HepG2 (cell line): ENCODE measurements at regions not wholly inside any gene's neighbourhood (a gene's known extent, or its start where the extent isn't known, plus 50 kb on each side); places are given as distances from the start of the nearest gene placed in this dataset.

Experiments
- ATAC-seq: fragments of 200-7000 bp; cut with Tn5 transposase; 3 replicates; pipeline ENCODE4 v1.9.1; 2020; ENCODE audit warnings: mild to moderate bottlenecking, moderate library complexity
- BruUV-seq: library from RNA; stranded (reverse); fragments of 400-500 nt; replicated peaks from 2 replicates; lab custom pipeline; 2021; lab: Mats Ljungman, UMichigan
- CTCF ChIA-PET: fragments of 300-600 bp; formaldehyde crosslinking; extraction: SDS; loops from one replicate; lab custom pipeline; 2021; ENCODE audit warnings: low total read pairs, inconsistent platforms, low intra/inter-chr PET ratio; lab: Yijun Ruan, JAX
- POLR2A ChIA-PET: fragments of 350-600 bp; sonication (Branson Sonifier 250); formaldehyde crosslinking; loops from one replicate; lab custom pipeline; 2020; ENCODE audit warnings: antibody characterized with exemption, inconsistent platforms; lab: Yijun Ruan, JAX
- DNase-seq: peaks from one replicate; pipeline ENCODE4 v3.0.0-alpha.2; 2015; ENCODE audit warnings: low spot score
- FAIRE-seq: peaks from 3 replicates; lab custom pipeline; 2011; peaks lifted over from hg19 to GRCh38; lab: Jason Lieb, UNC
- H2AFZ ChIP-seq: one replicate; pipeline ENCODE4 v1.6.1; 2011; ENCODE audit warnings: low read length, inconsistent platforms
- H3K27ac ChIP-seq: fragments of 300-600 bp; 3 replicates; pipeline ENCODE4 v1.8.0; 2011; ENCODE audit warnings: mixed run types, mild to moderate bottlenecking, mixed read lengths, low read length, inconsistent platforms; ENCODE audit not compliant: insufficient read depth; ENCODE audit errors: extremely low read length
- H3K27me3 ChIP-seq, 2 experiments: fragments of 200-600 bp in 1 of 2; 2 replicates in 1 of 2; 3 replicates in 1 of 2; pipeline versions ENCODE4 v1.6.0 to v1.8.0; 2011; ENCODE audit warnings: low read length in 2 of 2, mild to moderate bottlenecking in 2 of 2, moderate library complexity in 2 of 2, inconsistent platforms in 1 of 2; ENCODE audit not compliant: insufficient read depth in 2 of 2, control insufficient read depth in 1 of 2
- H3K36me3 ChIP-seq, 2 experiments: fragments of 200-600 bp in 1 of 2; replicated peaks in 1 of 2; 2 replicates in 1 of 2; 3 replicates in 1 of 2; pipeline versions ENCODE4 v1.5.1 to v1.8.0; 2011; ENCODE audit warnings: low read length in 2 of 2, inconsistent platforms in 1 of 2; ENCODE audit not compliant: insufficient read depth in 2 of 2, control insufficient read depth in 1 of 2
- H3K4me1 ChIP-seq: 2 replicates; pipeline ENCODE4 v1.5.1; 2012; ENCODE audit warnings: low read length, inconsistent platforms; ENCODE audit not compliant: insufficient read depth
- H3K4me2 ChIP-seq: 2 replicates; pipeline ENCODE4 v1.6.0; 2011; ENCODE audit warnings: low read depth, low read length, inconsistent platforms
- H3K4me3 ChIP-seq, 3 experiments: fragments of 200-600 bp in 1 of 3; sonication (generic), shearing (Covaris generic) in 1 of 3; replicated peaks in 1 of 3; 2 replicates each; pipeline ENCODE4 v1.5.1; 2011 to 2016; ENCODE audit warnings: low read length in 3 of 3, inconsistent platforms in 2 of 3, low read depth in 2 of 3, mild to moderate bottlenecking in 2 of 3, control low read depth in 1 of 3, mixed read lengths in 1 of 3; ENCODE audit not compliant: insufficient read depth in 1 of 3
- H3K79me2 ChIP-seq: one replicate; pipeline ENCODE4 v1.6.1; 2011; ENCODE audit warnings: low read length, inconsistent platforms; ENCODE audit not compliant: insufficient read depth
- H3K9ac ChIP-seq: 2 replicates; pipeline ENCODE4 v1.6.0; 2011; ENCODE audit warnings: mild to moderate bottlenecking, low read depth, low read length, inconsistent platforms; ENCODE audit not compliant: insufficient read depth
- H3K9me3 ChIP-seq: 2 replicates; pipeline ENCODE4 v1.5.1; 2012; ENCODE audit warnings: mild to moderate bottlenecking, low read length
- H4K20me1 ChIP-seq: 2 replicates; pipeline ENCODE4 v1.6.0; 2011; ENCODE audit warnings: inconsistent platforms, mild to moderate bottlenecking, low read length, moderate library complexity; ENCODE audit not compliant: insufficient read depth
- DDIT3 ChIP-seq: sonication (generic); formaldehyde crosslinking; IDR thresholded peaks from 2 replicates; pipeline ENCODE4 v1.4.0; 2020; ENCODE audit warnings: mild to moderate bottlenecking, missing genetic modification reagents
- HDAC6 ChIP-seq: fragments of 200-600 bp; sonication (generic); IDR thresholded peaks from 2 replicates; pipeline ENCODE4 v1.7.0; 2017; ENCODE audit warnings: mild to moderate bottlenecking, antibody characterized with exemption, low read length, low read depth
- HMGA1 ChIP-seq: sonication (generic); formaldehyde crosslinking; conservative IDR thresholded peaks from 2 replicates; pipeline ENCODE4 v1.4.0; 2020; ENCODE audit warnings: missing genetic modification reagents
- KDM6A ChIP-seq: IDR thresholded peaks from 2 replicates; pipeline ENCODE4 v1.6.1; 2016; ENCODE audit warnings: low read depth
- NCOR1 ChIP-seq: fragments of 200-600 bp; sonication (generic); IDR thresholded peaks from 2 replicates; pipeline ENCODE4 v1.7.0; 2017; ENCODE audit warnings: antibody characterized with exemption, low read length, borderline replicate concordance
- SETDB1 ChIP-seq: sonication (generic); formaldehyde crosslinking; IDR thresholded peaks from 2 replicates; pipeline ENCODE4 v1.5.1; 2020; ENCODE audit warnings: missing genetic modification reagents, mild to moderate bottlenecking, borderline replicate concordance
- SKIL ChIP-seq: sonication (generic); formaldehyde crosslinking; IDR thresholded peaks from 2 replicates; pipeline ENCODE4 v1.8.0; 2022; ENCODE audit warnings: missing genetic modification reagents, mild to moderate bottlenecking, moderate library complexity, borderline replicate concordance
- STAT5B ChIP-seq: sonication (generic); formaldehyde crosslinking; IDR thresholded peaks from 2 replicates; pipeline ENCODE4 v1.4.0; 2020; ENCODE audit warnings: missing genetic modification reagents
- TAF15 ChIP-seq: fragments of 200-400 bp; formaldehyde crosslinking; IDR thresholded peaks from one replicate; pipeline ENCODE4 v1.6.1; 2018; ENCODE audit warnings: mild to moderate bottlenecking, low read depth, low read length; ENCODE audit not compliant: poor library complexity, severe bottlenecking
- TBX3 ChIP-seq: fragments of 450-650 bp; IDR thresholded peaks from 2 replicates; pipeline ENCODE4 v1.6.1; 2017; ENCODE audit warnings: antibody characterized with exemption, mild to moderate bottlenecking, inconsistent platforms, borderline replicate concordance
- TMF1 ChIP-seq: sonication (generic); formaldehyde crosslinking; IDR thresholded peaks from 2 replicates; pipeline ENCODE4 v1.8.1; 2022; ENCODE audit warnings: low read depth, missing genetic modification reagents
- ZNF496 ChIP-seq: sonication (generic); formaldehyde crosslinking; IDR thresholded peaks from 2 replicates; pipeline ENCODE4 v1.8.1; 2023; ENCODE audit warnings: mild to moderate bottlenecking, moderate library complexity, missing genetic modification reagents; ENCODE audit not compliant: insufficient replicate concordance
- ZNF530 ChIP-seq: sonication (generic); formaldehyde crosslinking; IDR thresholded peaks from 2 replicates; pipeline ENCODE4 v1.5.0; 2020; ENCODE audit warnings: low read depth, mild to moderate bottlenecking, missing genetic modification reagents
- ZNF546 ChIP-seq: sonication (generic); formaldehyde crosslinking; conservative IDR thresholded peaks from 2 replicates; pipeline ENCODE4 v1.8.1; 2023; ENCODE audit warnings: mild to moderate bottlenecking, missing genetic modification reagents
- ZNF557 ChIP-seq: sonication (generic); formaldehyde crosslinking; IDR thresholded peaks from 2 replicates; pipeline ENCODE4 v1.4.0; 2020; ENCODE audit warnings: missing genetic modification reagents
- ZNF772 ChIP-seq: sonication (generic); formaldehyde crosslinking; IDR thresholded peaks from 2 replicates; pipeline ENCODE4 v1.5.0; 2020; ENCODE audit warnings: mild to moderate bottlenecking, missing genetic modification reagents
- ZNF784 ChIP-seq: sonication (generic); formaldehyde crosslinking; IDR thresholded peaks from 2 replicates; pipeline ENCODE4 v1.5.1; 2020; ENCODE audit warnings: missing genetic modification reagents, mild to moderate bottlenecking, borderline replicate concordance
- ZNF788 ChIP-seq: sonication (generic); formaldehyde crosslinking; IDR thresholded peaks from 2 replicates; pipeline ENCODE4 v1.5.0; 2020; ENCODE audit warnings: mild to moderate bottlenecking, missing genetic modification reagents, borderline replicate concordance
- ZNF883 ChIP-seq: sonication (generic); formaldehyde crosslinking; IDR thresholded peaks from 2 replicates; pipeline ENCODE4 v1.5.1; 2020; ENCODE audit warnings: mild to moderate bottlenecking, missing genetic modification reagents; ENCODE audit errors: not compliant biosample characterization
- WGBS: methylation state at CpG from one replicate; pipeline ENCODE4 v1.1.6; 2017; ENCODE audit warnings: low lambda C conversion rate; 5-methylcytosine and 5-hydroxymethylcytosine counted together
- in situ Hi-C: cut with HindIII; loops from 2 replicates; pipeline ENCODE4 v1.10.0; 2017; ENCODE audit warnings: low pct_unique_long_range_greater_than_20kb; ENCODE audit not compliant: extremely low pct_ligation_motif_present
- intact Hi-C: fragments of 100-400 bp; cut with micrococcal nuclease; formaldehyde crosslinking; loops from one replicate; pipeline ENCODE4 v1.10.0; 2022; ENCODE audit not compliant: unreplicated experiment

- no peak for FAIRE-seq
- H3K4me2 ChIP-seq = no peak overlapping the region
- ATAC-seq = no peak
- in situ Hi-C loops (no loop called here), intact Hi-C loops (no loop called here)
- H3K79me2 ChIP-seq = no peaks in the 10 kb centered on the region
- H3K27me3 ChIP-seq = no peaks in the 10 kb centered on the region; a peak in 1 of 5 replicates
- H3K4me3 ChIP-seq = no peak overlapping the region
- 3% methylated on average over 5 of the region's 5 CpGs for WGBS
- TF ChIP-seq TAF15 = no peak
- no peak for TF ChIP-seq STAT5B (CRISPR knock-in tag)
- no peak for TF ChIP-seq TBX3
- no peak for TF ChIP-seq KDM6A (CRISPR knock-in tag)
- no peak for TF ChIP-seq ZNF496 (CRISPR knock-in tag)
- TF ChIP-seq HMGA1 (CRISPR knock-in tag) = no peak
- TF ChIP-seq ZNF883 = no peak
- TF ChIP-seq ZNF530 (CRISPR knock-in tag) = no peak
- no peak for TF ChIP-seq ZNF788 (CRISPR knock-in tag)
- no peak for TF ChIP-seq HDAC6
- no peak for TF ChIP-seq TMF1 (CRISPR knock-in tag)
- TF ChIP-seq SKIL (CRISPR knock-in tag) = no peak
- no peak for TF ChIP-seq ZNF772 (CRISPR knock-in tag)
- no peak for TF ChIP-seq ZNF784 (CRISPR knock-in tag)
- TF ChIP-seq ZNF546 (CRISPR knock-in tag) = no peak
- TF ChIP-seq NCOR1 = no peak
- TF ChIP-seq DDIT3 (CRISPR knock-in tag) = no peak
- no peak for TF ChIP-seq ZNF557 (CRISPR knock-in tag)
- no peak for TF ChIP-seq SETDB1 (CRISPR knock-in tag)
- no peaks in the 10 kb centered on the region for H3K4me1 ChIP-seq
- no peak overlapping the region for H3K27ac ChIP-seq
- no peaks in the 10 kb centered on the region for H3K36me3 ChIP-seq
- CTCF ChIA-PET = no interaction called here
- no peaks in the 10 kb centered on the region for H4K20me1 ChIP-seq
- POLR2A ChIA-PET = no interaction called here
- H3K9me3 ChIP-seq = no peaks in the 10 kb centered on the region
- no TSS peak for BruUV-seq
- no peak overlapping the region for H3K9ac ChIP-seq
- DNase-seq = no peak
- no peak overlapping the region for H2AFZ ChIP-seq
These were observed 136.3 kb downstream of the SNX19 start for GRCh38 chr11:130779943-130780342.
